Spleen (tissue), 7 donors: ENCODE measurements at regions not wholly inside any gene's neighbourhood (a gene's known extent, or its start where the extent isn't known, plus 50 kb on each side); places are given as distances from the start of the nearest gene placed in this dataset.
"Not testable (repeated sequence)": the region's sequence is repeated elsewhere in the genome, so short reads cannot be mapped to it uniquely, and the experiment has no call there.

Experiments used
- CTCF ChIP-seq, 11 experiments: fragments of 200-600 bp in 7 of 11; fragments of 450-650 bp in 4 of 11; sonication (generic) in 4 of 11; IDR thresholded peaks in 8 of 11; conservative IDR thresholded peaks in 3 of 11; 1 replicate in 7 of 11; 2 replicates in 4 of 11; pipeline versions ENCODE4 v1.4.0 to v1.8.0; 2016 to 2021; ENCODE audit warnings: antibody characterized with exemption in 11 of 11, inconsistent platforms in 4 of 11, mild to moderate bottlenecking in 1 of 11
- POLR2A ChIP-seq, 3 donors: fragments of 450-650 bp; IDR thresholded peaks; one replicate each; pipeline ENCODE4 v1.5.1; 2017; ENCODE audit warnings: antibody characterized with exemption in 3 of 3, mild to moderate bottlenecking in 1 of 3
- donor health status: DM: no; HTN: no; CAD: no; lungs with moderate emphysema.
- donor health status: DM: no; HTN: no; CAD: no.
- donor health status: DM: no; HTN: no; CAD: no.

- not testable (repeated sequence) for TF ChIP-seq CTCF (IDR thresholded peaks at IDR 0.05 in 8 of 11, conservative IDR thresholded peaks at IDR 0.05 in 3 of 11); POLR2A (IDR thresholded peaks at IDR 0.05)
Measured at GRCh38 chr20:29062451-29062850, 2195.0 kb upstream of the DEFB115 start.
